Neutrophil (primary cell): ENCODE measurements at regions not wholly inside any gene's neighbourhood (a gene's known extent, or its start where the extent isn't known, plus 50 kb on each side); places are given as distances from the start of the nearest gene placed in this dataset.

ENCODE experiments used
- H3K27ac ChIP-seq: fragments of 200-600 bp; sonication (generic); 2 replicates; pipeline ENCODE4 v1.5.1; 2016; ENCODE audit warnings: mild to moderate bottlenecking, moderate library complexity
- H3K27me3 ChIP-seq: fragments of 200-600 bp; sonication (generic); 2 replicates; pipeline ENCODE4 v1.6.0; 2016; ENCODE audit warnings: mild to moderate bottlenecking
- H3K36me3 ChIP-seq: fragments of 200-600 bp; sonication (generic); 2 replicates; pipeline ENCODE4 v1.5.1; 2017
- H3K4me1 ChIP-seq, 2 experiments: fragments of 200-600 bp in 1 of 2; sonication (generic) in 1 of 2; 1 replicate in 1 of 2; 2 replicates in 1 of 2; pipeline versions ENCODE4 v1.5.1 to v1.6.1; 2013 to 2016; ENCODE audit warnings: low read depth in 1 of 2, low read length in 1 of 2, mild to moderate bottlenecking in 1 of 2, moderate library complexity in 1 of 2; ENCODE audit not compliant: control insufficient read depth in 1 of 2, insufficient read depth in 1 of 2
- H3K4me3 ChIP-seq, 2 experiments: fragments of 200-600 bp in 1 of 2; sonication (generic) in 1 of 2; 1 replicate in 1 of 2; 2 replicates in 1 of 2; pipeline ENCODE4 v1.5.1; 2013 to 2016; ENCODE audit warnings: low read depth in 1 of 2, low read length in 1 of 2, mild to moderate bottlenecking in 1 of 2, moderate library complexity in 1 of 2
- H3K9me3 ChIP-seq: fragments of 200-600 bp; sonication (generic); 2 replicates; pipeline ENCODE4 v1.5.1; 2016
- CTCF ChIP-seq: fragments of 200-600 bp; sonication (generic); IDR thresholded peaks from 2 replicates; pipeline ENCODE4 v1.5.1; 2016; ENCODE audit warnings: antibody characterized with exemption

DNA sequence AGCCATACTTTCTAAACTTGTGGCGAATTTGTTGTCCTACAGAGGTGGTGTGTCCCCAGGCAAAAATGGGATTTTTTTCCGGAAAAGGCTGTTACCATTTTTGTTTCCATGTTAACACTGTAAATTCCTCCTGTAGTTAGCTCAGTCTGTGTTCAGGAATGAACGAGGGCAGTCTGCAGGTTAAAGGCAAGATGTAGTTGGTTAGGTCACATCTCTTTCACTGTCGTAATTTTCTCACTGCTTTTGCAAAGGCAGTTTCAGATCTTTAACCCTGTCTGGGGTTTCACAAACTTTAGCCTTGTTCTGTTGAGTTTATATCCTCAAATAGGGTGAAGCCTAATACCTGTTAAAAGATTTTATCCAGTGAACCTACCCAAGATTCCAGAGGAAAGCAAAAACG is 50.5 kb upstream of the PUDP start:
- no peaks in the 10 kb centered on the region for H3K36me3 ChIP-seq

More for the DNA sequence above, 50.5 kb upstream of the PUDP start:
- Histone ChIP-seq H3K4me3 (no peak overlapping the region), H3K27me3 (no peaks in the 10 kb centered on the region), H3K4me1 (no peaks in the 10 kb centered on the region), H3K27ac (no peak overlapping the region), H3K9me3 (no peaks in the 10 kb centered on the region)
- TF ChIP-seq CTCF = no peak
